NCI-H526 (cell line): ENCODE measurements at regions not wholly inside any gene's neighbourhood (a gene's known extent, or its start where the extent isn't known, plus 50 kb on each side); places are given as distances from the start of the nearest gene placed in this dataset.

Source experiments
- DNase-seq, 2 experiments: peaks; one replicate each; lab custom pipeline; 2025; lab: John Stamatoyannopoulos, UW

DNA sequence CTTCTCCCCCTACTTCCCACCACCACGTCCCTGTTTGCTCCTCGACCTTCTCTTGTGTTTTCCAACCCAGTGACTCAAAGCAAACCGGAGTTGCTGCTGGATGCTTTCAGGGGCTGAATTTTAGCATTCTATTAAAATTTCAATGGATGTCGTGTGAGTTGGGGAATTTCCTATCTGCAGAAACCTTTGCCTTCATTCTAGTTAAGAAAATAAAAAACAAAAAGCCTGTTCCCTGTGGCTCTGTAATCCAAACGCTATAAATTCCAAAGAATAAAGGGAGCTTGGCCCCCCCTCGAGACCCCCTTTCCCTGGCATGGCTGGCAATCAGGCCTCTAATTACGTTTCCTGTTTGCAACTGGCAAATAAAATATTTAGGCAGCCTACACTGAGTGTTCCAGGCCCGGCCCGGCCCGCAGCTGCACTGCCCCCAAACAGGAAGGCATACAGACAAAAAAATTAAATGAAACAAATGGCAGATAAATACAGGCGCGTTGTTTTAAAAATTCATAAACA, 139.4 kb upstream of the PPP1R26 start:
- no peak for DNase-seq

- DNase-seq: no peak
Measured at GRCh38 chr9:135340726-135341475, 138.7 kb upstream of the PPP1R26 start.

DNA sequence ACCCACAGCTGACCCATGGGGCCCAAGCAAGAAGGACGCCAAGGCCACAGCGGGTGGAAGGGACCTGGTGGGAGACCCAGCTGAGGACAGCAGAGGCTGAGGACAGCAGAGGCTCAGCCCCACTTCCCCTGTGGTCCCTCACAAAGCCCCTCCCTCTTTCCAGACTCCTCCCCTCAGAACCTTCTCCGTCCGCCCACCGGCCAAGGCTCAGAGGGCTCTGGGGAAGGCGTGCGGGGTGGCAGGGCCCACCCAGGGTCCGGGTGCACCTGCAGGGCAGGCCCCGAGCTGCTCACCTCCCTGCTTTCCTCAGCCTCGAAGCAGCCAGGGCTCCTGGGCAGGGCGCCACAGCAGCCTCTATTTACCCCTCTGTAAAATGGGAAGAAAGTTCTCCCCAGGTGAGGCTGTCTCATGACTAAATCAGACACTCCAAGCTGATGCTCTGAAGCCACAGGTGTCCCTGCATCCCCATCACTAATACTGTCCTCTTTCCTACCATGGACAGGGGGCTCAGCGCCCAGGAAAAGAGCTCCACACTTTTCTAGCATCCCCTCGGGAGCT, 137.9 kb upstream of the PPP1R26 start:
- no peak for DNase-seq

DNA sequence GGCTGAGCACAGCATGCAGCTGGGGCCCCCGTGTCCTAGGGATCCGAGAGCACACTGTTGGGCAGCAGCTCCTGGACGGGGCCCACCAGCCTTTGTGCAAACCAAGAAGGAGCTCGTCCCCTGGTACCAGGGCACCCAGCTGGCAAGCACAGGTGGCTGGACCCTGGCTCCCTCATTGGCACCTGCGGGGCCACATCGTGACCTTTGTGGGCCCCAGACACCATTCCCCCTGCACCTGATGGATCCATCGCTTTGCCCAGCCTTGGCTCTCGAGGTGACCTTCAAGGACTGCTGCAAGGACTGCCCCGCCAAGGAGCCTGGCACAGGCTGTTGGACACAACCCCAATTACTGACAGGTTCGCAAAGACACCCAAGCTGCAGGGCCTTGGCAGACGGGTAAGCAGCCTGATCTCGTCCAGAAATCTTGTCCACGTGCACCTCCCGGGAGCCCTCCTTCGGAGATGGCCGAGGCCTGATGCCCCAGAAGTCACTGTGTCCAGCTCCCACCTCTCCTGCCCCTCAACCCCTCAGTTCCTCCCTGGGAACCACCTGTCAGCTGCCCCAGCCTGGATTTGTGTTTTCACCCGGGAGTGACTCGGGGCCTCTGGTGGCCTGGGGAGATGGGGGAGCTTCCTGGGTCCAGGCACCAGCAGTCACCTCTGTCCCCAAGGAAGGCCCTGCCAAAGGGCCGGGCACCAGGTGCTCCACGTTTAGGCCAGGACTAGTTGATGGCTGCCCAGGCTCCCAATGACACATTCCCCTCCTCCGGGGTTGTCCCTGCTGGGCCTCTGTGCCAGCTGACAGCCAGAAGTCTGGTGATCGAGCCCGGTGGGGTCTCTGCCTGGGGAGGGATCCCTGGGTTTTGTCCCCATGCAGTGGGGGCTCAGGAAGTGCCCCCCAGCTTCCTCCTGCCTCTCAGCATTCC, 137.1 kb upstream of the PPP1R26 start:
- no peak for DNase-seq

DNA sequence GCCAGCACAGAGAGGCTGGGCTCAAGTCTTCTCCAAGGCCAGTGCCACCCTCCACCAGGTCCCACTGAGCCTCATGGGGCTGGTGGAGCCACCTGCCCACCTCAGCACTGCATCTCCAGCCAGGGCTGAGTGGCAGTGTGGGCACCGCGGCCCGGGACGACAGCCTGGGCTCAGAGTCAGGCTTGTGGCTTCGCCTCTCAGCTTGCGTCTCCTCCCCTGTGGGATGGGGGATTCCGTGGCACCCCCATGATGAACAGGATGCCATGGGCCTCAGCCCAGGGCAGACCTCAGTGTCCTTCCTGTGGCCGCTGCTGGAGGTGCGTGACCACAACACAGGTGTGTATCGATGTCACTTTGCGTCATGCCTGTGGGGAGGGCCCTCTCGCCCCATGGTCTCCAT, 136.4 kb upstream of the PPP1R26 start:
- DNase-seq: no peak

DNA sequence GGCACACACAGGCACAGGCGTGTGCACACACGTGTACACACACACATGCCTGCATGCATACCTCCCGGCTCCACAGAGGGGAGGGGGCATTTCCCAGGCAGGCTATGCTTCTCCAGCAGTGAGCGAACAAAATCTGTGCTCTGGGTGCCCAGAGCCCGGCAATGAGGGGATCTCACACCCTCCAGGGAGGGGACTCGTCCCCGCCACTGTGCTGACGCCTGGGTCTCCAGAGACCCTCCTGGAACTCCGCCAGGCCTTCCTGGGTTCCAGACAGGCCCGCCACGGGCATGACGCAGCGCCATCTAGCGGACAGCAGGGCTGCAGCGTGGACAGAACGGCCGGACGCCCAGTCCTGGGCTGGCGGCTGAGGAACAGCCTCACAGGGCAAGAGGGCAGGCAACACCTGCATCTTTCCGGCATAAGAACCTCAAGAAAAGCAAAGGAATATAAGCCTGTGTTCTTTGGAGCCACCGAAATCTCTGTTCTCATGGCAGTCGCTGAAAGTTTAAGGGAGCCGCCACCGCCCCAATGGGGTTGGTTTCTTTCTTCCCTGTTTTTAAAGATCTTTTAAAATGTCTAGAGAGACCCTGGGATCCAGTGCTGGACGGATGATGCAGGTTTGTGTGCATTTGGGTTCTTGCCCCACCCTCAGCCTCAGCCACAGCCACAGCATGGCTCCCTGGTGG, 135.6 kb upstream of the PPP1R26 start:
- DNase-seq: peak in 1 of 2 experiments; percentile 71

- no peak for DNase-seq
Measured at GRCh38 chr9:135344523-135344901, 135.1 kb upstream of the PPP1R26 start.

- no peak for DNase-seq
Measured at GRCh38 chr9:135344915-135345500, 134.6 kb upstream of the PPP1R26 start.

DNA sequence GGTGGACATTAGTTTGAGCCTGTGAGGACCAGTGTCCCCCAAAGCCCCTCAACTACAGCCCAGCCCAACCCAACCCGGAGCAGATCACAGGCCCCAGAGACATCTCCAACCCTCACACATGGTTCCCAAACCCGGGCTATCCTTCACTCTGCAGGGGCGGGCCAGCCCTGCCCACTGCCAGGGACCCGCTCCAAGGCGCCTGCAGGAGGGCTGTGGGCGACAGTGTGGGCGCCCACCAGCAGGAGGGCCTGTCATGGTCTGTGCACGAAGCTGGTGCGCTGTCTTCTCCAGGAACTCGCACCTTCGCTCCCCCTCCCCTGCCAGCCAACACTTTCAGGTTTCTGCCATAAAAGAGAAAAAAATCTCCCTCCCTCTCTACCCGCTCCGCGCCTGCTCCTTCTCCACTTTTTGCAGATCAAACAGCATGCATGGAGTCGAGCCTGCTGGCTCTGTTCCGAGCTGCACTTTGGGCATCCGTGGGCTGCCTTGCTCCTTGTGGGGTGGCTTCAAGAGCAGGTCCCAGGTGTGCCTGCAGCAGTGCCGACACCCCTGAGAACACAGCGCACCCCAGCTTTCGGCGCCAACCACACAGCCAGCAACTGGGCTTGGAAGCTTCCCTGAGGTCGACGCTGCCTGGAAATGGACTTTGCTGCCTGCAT, 133.7 kb upstream of the PPP1R26 start:
- DNase-seq: no peak

DNA sequence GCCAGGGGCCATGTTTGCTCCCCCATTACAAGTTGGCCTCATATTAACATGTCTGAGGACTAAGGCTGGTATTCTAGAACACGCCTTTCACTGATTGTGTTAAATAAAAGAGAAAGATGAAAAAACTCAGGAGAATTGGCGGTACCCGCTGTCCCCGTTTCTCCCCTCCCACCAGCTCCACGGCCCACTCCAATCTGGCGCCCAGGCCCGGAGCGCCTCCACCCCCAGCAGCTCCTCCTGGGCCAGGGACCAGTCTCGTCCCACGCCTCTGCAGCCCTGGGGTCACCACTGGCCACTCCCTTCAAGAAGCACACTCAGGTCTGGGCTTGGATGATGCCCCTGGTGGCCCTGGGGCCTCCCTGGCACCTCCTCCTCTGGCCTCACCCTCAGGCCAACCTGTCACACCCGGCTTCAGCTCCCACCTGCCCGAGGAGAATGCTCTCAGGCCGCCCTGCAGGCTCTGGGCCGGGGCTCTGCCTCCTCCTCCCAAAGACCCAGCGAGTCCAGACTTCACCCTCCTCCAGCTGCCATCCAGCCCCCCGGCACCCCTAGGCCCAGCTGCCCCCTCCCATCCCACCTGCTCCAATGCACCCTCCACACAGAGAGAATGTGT, 133.0 kb upstream of the PPP1R26 start:
- no peak for DNase-seq

GRCh38 chr9:135347461-135347860, 132.1 kb upstream of the PPP1R26 start:
- no peak for DNase-seq

DNA sequence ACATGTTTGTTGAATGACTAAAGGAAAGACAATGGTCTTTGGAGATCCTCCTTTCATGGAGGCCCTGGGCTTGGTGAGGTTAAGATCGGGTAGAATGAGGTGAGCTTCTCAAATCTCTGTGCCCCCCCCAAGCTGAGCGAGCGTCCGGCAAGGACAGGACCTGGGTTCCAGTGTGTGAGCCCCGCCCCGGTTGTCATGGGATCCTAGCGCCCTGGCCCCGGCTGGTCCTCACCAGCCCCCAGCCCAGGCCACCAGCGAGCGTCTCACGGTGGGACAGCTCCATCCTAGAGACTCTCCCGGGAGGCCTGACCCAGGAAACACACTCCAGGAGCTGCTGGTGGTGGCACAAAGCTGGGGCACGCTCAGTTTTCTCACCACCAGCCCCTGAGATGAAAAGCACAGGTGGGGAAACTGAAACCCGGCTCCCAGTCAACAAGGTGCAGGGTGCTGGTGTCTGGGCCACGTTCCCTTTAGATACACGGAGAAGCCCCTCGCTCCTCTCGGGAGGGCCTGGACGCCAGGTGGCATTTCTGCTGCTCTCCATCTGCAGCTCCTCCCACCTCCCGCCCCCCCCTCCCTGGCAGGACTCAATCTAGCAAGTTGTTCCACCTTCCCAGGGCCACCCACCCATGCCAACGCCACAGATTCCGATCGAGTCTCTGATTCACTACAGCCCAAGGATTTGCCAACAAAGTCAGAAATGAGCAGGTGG, 131.3 kb upstream of the PPP1R26 start:
- DNase-seq: no peak

DNA sequence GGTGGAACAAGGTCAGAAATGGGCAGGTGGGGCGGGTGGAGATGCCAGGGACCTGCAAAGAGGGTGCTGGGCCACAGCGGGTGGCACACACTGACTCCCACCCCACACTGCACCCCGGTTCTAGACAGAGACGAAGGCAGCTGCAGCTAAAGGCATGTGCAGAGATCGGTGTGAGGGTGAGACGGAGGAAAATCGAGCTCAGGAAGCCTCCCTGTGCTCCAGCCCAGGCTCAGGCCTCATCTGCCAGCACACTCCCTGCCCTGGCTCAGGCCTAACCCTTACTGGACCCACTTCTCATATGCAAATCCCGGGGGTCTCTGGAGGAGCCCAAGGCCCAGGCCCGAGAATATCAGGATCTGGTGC, 130.8 kb upstream of the PPP1R26 start:
- no peak for DNase-seq

DNA sequence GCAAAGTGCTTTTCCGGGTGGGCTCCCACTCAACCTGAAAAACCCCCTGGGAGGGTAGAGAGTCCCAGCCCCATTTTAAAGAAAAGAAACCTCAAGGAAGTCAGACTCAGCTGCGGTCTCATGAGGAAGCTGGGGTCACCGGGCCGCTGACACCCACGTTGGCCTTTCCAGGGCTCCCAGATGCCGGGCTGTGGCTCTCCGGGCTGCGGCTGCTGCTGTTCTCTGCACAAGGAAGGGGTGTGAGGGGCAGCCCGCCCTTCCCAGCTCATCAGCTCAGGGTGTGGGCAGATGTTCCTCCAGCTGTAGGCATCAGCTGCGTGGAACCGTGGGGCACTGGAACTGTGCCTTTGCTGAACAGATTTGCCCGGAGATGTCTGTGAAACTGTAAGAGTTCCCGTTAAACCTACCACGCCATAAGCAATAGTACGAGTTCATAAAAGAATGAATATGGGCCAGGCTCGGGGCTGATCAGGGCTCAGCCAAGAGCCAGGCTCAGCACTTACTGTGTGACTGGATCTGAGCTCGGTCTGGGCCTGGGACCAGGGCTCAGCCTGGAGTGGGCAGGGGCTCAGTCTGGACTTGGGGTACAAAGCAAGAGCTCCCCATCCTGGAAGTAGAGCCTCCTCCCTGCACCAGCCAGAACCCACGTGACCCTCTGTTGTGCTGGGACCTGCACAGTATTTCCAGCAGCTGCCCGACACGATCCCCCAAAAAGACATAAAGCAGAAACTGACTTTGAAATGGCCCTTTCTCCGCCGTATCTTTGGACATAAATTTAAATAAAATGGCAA, 130.2 kb upstream of the PPP1R26 start:
- no peak for DNase-seq

GRCh38 chr9:135350003-135350315, 129.6 kb upstream of the PPP1R26 start:
- DNase-seq: no peak

GRCh38 chr9:135353935-135354334, 125.6 kb upstream of the PPP1R26 start:
- no peak for DNase-seq

DNA sequence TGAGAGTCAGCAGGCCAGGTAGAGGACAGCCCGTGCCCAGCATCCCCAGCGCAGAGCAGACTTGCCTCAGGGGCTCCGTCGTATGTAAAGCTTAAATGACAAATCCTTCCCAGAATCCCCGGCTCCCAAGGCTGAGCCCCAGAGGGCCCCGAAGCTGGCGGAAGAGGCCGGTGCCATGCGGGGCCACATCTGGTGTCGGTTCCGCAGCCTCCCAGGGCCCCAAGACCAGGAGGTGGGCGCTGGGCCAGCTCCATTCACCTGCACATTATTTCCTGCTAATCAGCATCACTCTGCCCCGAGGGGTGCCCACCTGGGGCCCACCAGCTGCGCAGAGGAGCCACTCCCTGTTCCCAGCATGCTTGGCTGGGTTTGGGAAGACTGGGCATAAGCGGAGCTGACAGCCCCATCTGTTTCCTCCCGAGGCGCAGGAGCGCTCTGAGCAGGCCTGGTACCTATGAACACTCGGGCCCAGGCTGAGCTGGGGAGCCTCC, 124.0 kb upstream of the PPP1R26 start:
- DNase-seq: no peak

GRCh38 chr9:135356021-135356420, 123.6 kb upstream of the PPP1R26 start:
- DNase-seq: no peak

DNA sequence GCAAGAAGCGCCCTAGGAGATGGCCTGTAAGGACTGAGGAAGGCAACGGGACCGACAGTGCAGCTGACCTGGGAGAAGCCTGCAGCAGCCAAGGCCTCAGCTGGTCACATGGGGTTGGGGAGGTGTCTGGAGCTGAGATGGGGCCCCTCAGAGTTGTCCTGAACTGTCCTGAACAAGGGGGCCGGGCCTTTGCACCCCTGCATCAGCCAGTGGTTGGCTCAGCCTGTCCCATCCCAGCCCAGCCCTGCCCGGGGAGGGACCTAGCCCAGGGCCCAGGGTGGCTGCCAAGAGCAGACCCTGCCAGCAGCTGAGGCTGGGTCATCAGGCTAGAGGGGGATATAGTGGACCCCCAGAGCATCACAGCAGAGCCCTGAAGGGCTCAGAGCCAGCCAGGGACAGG, 122.8 kb upstream of the PPP1R26 start:
- DNase-seq: no peak
